ENCODE measurements at regions not wholly inside any gene's neighbourhood (a gene's known extent, or its start where the extent isn't known, plus 50 kb on each side); places are given as distances from the start of the nearest gene placed in this dataset.

DNA sequence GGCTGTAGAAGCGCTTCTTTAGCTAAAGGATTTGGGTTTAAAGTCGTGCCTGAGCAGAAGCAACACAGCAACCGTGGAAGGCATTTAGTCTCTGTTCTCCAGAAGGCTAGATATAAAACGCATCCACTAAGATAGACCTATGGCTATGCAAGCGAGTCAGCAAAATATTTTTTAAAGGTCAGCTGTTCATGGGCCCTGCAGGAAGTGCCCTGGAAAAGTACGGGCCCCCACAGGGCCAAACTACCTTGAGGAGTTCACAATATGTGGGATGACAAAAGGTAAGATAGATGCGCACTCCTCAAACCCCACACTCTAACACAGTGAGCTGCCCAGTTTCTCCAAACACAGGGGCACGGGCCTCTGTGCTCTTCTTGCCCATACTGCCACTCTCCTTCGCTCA, 261.6 kb downstream of the VPS13C start:
- DNase-seq: no peak

DNA sequence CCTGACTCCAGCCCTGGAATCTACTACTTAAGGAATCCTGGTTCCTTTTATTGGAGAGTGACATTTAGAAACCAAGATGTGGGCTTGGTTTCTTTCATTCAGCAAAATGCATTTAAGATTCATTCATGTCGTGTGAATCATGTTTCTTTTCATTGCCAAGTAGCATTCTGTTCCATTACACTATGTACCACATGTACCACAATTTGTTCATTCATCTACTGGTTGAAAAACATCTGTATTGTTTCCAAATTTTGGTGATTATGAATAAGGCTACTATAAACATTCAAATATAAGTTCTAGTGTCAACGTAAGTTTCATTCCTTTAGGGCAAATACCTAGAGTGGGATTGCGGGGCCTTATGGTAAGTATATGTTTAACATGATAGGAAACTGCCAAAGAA, 264.2 kb downstream of the VPS13C start:
- no peak for DNase-seq

DNA sequence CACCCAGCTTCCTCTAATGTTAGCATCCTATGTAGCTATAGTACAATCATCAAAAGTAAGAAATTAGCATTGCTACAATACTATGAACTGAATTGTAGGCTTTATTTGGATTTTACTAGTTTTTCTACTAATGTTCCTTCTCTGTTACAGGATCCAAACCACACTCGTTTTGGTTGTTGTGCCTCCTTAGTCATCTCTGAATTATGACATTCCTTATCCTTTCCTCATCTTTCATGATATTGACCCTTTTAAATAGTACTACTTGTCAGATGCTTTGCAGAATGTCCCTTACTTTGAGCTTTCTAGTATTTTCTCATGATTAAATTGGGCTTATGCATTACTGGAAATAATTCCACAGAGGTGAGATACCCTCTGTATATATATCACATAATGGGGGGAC, 265.4 kb downstream of the VPS13C start:
- DNase-seq: no peak

DNA sequence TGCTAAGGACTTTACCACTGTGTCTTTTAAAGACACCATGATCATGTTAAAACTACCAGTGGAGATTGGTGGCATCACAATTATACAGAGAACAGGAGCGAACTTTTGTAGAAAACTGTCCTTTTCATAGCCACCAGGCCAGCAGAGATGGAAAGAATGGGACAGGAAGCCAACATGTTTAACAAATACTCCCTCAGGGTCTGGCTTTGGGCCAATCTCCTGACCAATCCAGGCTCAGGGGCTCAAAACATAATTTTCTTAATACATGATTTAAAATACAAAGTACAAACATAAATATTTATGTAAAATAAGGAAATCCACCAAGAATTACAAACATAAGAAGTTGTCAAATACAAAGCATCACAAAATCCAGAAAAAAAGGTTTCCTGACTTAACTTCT, 266.0 kb downstream of the VPS13C start:
- no peak for DNase-seq

DNA sequence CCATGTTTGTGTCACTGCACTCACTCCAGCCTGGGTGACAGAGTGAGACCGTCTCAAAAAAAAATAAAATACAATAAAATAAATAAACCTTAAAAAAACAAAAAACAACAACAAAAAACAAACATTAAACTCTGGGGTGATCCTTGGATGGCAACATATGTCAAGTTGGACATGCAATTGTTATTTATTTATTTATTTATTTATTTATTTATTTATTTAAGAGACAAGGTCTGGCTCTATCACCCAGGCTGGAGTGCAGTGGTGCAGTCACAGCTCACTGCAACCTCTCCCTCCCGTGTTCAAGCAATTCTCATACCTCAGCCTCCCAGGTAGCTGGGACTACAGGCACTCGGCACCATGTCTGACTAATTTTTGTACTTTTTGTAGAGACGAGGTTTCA, 275.5 kb downstream of the VPS13C start:
- DNase-seq: no peak

DNA sequence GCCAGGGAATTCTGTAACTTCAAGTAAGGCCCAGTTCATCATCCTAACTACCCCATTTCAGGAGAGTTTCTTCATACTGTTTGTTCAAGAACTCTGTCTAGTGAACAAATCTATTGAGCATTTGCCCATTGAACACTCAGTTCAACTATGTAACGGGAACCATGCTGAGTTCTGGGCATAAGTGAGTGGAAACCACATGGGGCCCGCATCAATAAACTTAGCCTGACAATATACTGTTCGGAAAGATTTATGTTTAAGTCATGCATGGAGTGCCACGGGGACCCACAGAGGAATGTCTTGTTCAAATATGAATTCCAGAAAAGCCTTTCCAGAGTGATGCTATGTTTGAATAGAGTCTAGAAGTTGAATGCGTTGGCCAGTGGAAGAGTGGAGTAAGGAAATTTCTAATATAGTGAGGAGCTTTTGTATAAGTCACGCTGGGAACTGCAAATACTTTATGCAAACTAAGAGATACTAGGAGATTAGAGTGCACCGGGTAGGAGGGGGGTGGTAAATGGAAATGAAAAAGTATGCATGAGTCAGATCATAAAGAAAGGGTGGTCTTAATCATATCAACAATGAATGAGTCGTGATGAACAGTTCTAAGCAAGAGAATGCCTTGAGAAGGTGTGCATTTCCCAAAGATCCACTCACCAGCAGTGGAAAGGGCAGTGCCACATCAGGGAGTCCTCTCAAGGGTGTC, 279.8 kb downstream of the VPS13C start:
- DNase-seq: peak; percentile 5

DNA sequence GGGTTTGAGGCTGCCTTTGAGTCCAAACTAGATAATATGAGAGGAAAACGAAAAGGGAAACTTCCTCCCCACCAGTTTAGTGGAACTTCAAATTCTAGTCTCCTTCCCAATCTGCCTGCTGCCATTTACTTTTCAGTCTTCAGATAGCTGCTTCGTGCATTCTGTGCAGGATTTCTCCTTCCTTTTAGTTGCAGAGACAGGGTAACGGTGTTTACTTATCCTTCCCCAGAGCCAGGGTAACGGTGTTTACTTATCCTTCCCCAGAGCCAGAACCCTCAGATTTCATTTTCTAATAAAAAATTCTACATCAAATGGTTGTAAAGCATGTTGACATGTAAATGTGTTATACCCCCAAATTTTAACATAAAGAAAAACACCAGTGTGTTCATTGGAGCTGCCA, 282.6 kb downstream of the VPS13C start:
- no peak for DNase-seq

DNA sequence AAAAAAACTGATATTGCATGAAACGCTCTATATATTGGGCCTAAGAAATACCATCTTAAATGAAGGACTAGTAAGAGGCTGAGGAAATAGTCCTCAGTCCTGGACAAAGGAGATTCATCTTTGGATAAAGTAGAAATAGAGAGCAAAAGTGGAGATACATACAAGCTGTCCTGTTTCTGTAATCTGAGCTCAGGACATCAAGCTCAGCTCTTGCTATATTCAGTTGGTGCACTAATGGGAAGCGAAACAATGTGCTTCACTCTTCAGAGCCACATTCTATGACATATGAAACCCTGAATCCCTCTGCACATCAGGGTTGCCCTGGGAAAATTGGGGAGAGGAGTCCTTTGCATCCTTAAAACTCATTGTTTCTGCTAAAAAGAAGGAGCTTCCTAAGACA, 290.7 kb downstream of the VPS13C start:
- no peak for DNase-seq

DNA sequence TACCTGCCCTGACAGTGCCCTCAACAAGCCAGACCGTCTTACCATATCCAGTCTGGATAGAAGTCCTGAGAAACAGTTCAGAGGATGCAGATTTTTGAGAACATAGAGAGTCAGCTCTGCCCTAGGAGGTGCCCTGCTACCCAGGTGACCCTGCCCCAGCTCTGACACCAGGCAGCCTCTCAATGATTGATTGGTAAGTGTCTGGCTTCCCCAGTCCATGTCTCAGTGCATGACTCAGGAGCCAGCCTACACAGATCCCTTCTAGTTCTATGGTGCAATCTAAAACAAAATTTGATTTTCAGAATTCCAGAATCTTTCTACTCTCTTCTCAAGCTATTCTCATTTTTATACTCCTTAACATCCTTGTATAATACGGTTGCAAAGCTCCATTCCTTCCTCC, 292.1 kb downstream of the VPS13C start:
- DNase-seq: no peak

DNA sequence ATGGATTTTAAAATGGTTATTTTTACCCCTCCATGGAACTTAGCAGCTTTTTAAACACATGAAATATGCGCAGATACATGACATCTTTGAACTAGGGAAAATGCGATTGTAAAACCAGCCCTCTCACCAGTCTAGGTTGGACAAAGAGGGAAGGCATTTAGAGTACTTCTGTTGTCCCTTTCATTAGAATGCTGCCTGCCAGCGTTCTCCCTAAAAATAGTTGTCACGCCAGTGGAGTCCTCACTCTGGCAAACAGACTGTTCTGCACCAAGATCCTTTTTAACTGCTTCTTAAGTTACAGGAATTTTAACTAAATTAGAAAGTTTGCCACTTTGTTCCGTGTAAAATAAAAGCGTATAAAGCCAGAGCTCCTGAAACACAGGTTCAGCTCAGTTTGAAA, 295.3 kb downstream of the VPS13C start:
- DNase-seq: no peak

DNA sequence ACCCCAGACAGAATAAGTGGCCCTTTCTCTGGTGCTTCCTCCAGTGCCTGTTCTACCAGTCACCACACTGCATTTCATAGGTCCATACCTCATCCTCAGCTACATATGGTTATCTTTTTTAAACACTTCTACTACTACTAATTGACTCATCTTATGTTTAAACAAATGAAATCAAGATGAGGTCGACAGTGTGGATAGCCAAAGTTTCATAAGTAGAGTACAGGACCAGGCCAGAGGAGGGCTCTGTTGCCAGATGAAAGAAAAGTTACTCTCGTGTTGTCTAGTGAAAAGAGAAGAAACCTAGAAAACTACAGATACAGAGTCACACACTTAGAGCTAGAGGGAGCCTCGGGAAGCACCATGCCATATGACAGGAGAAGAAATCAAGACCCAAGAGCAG, 296.1 kb downstream of the VPS13C start:
- no peak for DNase-seq

DNA sequence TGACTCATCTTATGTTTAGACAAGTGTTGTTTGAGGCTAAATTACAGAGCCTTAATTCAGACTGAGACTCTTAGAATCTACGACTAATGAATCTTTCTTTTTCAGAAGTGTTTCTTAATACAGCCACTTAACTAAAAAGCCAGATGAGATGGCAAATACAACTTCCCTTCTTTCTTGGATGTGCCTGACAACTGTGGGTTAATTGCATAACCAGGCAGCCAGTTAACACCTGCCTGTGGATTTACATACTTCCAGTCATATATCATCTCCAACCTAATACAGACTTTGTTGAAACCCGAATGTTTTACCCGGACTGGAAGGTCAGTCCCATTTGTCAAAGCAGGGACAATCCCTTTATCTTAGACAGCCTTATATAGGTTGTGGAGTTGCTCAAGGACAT, 297.6 kb downstream of the VPS13C start:
- DNase-seq: no peak

DNA sequence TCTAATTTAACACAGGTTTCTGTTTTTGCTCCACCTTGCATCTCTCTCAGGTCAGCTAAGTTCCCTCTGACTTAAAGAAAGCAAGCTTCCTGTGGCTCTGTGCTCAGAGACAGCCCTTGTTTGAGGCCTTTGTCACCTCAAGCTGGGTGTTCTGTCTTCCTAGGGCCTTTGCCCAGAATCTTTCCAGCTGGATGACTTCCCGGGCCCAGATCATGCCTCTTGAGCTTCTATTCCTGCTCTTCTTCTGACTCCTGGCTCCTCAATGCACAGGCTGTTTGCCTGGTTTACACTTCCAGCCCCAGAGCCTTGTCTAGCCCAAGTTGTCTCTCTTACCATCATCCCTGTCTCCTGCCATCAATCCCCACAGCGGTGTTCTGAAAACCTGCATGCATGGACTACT, 300.6 kb downstream of the VPS13C start:
- DNase-seq: no peak

DNA sequence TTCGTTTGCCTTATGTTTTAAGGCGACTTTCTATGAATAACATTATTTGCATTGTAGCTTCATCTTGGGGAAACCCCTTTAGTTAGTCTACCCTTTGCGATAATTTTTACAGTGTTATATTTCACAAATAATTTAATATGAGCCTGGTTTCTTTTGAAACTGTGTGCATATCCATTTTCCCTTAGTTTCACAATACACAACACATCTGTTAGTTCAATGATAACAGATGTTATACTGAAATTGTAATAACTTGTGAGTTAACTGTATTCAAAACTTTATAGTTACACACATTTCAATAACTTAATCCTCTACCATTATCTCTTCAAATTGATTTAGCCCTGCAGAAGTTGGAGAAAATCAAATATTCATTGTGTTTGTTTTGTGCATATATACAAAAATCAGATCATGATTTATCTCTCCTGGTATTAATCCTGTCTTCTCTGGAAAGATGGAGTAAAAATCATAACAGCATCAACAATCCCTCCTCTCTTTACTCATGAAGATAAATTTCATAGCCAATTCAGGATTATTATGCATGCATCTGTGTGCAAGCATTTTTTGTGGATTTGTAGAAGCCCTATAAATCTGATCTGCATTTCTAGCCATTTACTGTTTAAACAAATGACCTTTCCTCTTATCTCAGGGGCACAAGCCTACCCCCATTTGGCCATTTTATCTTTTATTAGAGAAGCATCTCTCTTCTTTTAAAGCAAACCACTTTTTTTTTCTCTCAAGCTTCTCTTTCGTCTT, 304.0 kb downstream of the VPS13C start:
- DNase-seq: no peak

DNA sequence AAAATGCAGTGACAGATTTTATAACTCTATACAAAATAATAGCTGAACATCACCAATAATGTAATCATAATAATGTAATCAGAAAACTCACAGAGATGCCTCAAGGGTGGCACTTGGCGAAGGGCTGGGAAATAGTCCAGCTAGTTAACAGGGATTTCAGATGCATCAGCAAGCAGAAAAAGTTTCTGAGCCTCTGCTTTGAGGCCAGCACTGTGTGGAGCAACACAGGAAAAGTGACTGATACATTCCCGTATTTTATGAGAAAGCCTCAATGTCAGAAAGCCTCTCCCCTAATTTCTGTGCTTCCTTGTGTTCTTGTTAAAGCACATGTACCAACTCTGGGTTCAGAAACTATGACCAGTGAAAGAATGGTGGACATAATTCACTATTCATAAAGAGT, 304.8 kb downstream of the VPS13C start:
- DNase-seq: no peak

DNA sequence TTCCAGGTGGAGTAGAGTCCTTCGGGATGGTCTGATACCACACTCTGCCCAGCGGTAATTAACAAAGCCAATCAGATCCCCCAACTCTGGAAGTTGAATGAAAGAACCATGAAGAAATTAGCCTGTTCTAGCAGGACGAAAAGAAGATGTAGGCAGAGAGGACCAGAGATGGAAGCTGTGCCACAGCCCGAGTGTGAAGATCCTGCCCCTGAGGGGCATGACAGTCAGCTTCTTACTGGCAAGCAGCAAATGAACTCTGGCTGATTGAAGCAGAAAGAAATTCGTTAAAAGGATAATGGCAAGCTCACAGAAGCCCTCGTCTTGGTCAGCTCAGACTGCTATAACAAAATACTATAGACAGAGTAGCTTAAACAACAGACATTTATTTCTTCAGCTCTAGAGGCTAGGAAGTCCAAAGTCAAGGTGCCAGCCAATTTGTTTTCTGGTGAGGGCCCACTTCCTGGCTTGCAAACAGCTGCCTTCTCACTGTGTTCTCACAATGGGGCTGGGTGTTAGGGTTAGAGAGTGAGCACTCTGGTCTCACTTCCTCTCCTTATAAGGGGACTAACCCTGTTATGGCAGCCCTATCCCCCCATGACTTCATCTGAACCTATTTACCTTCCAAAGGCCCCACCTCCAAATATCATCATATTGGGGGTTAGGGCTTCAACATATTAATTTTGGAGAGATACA, 307.1 kb downstream of the VPS13C start:
- no peak for DNase-seq

DNA sequence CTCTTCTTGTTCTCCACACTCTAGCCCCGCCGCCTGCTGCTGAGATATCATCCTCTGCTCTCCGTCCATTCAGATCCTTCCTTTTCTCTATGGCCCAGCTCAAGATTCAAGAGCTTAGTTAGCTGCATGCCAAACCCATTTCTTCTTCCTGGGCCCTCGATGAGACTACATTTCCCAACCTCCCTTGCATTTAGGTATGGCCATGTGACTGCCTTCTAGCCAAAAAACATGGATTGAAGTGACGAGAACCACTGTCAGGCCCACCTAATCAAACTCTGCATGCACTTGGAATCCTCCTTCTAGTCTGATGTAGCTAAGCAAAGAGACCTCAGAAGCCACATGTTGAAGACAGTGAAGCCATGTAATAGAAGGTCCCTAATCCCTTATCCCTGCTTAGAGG, 308.2 kb downstream of the VPS13C start:
- no peak for DNase-seq

DNA sequence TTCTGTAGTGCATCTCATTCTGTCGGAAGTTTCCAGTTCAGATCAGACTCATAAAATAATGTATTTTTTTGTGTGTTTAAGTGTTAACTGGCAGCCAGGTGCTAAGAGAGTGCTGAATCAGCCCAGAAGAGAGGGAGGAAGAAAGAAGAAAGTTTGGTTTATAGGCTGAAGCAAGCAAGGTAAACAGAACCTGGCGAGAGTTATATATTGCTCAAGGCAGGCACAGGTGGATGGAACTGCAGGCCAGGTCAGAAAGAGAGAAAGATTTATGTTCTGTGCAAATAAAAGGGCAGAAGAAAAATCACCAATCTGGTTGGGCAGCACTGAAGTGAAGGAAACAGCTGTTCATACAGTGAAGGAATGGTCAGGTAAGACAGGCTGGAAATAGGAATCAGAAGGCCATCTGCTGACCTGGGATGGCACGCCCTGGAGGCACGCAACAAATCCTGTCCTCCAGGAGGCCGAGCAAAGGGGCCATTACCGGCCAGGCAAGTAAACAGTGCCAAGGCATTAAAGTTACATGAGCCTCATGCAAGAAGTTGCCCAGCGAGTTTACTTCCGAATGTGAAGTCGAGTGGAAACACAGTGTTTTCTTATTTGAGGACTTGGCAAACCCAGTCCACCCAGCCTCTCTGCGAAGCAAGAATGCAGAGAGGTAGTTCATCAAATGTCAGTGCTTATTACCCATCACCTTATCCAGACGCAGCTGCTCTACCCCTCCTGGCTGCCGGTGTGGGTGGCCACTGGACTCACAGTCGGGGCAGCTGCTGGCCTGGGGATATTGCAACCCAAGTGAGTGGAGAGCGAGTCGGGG, 309.8 kb downstream of the VPS13C start:
- peak; percentile 72 for DNase-seq

DNA sequence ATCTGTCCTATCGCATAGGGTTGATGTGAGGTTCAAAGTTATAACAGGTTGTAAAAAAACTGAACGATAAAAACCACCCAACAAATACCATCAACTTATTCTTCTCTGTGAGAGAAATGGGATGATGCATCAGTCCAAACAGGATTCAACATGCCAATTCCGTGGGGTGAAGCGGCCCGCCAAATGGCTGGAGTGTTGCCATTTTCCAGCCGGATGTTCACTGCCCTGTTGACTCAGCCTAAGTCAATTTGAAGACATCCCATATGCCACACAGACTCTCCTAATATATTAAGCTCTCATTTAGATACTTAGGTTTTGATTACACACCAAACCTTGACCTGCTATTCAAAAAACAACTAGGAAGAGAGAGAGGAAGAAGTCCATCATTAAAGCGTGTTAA, 311.1 kb downstream of the VPS13C start:
- DNase-seq: no peak

DNA sequence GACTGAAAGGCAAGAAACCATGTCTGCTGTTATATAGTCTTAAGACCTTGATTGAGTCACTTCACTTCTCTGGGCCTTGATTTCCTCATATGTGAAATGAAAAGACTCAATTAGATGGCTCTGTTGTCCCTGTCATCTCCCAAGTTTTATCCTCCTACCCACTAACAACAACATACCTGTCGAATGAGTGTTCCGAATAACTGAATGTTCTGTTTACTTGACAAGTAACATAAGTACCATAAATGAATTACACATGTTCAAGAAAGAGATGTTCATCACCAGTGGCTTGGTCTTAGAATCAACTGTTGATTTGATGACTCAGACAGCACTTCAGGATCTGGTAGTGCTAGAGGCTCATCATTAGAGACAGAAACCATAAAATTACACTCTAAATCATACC, 311.7 kb downstream of the VPS13C start:
- DNase-seq: no peak

DNA sequence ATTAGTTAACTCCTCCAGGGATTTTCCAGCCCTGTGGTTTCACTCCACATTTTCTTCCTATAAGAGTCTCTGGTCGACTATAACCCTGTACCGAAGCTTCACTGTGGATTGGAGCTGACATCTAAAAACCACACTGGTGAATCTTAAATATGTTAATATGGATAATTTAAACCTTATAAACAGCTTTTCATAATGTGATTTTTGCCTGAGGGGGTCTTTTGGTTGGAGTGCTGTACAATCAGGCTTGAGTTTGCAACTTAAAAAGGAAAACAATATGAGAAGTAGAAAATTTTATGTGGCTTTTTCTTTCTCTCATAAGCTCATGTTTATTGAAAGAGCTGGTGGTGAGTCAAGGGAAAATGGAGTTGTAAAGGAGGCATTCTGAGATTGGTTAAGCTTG, 313.7 kb downstream of the VPS13C start:
- DNase-seq: no peak

DNA sequence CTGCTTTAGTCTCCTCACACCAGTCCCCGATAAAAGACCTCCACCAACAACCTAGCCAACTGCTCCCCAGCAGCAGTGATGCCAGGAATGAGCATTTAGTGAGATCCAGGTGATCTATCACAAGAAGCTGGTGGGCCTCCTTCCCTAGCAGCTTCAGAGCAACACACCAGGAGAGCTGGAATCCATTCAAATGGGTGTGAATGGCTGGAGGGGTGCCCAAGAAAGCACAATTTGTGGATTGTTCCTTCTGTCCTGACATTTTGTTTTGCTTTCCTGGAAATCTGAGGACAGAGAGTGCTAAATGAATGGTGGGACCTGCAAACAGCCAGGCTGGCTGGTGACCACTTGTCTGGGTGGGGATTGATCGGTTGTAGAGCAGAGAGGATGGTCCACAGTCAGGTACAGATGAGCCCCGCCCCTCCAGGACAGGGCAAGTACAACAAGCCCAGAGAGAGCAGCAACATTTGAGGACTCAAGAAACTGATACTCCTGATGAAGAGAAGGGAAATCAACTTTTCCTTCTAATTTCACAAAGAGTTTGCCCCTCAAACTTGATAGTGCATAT, 316.8 kb downstream of the VPS13C start:
- DNase-seq: no peak

DNA sequence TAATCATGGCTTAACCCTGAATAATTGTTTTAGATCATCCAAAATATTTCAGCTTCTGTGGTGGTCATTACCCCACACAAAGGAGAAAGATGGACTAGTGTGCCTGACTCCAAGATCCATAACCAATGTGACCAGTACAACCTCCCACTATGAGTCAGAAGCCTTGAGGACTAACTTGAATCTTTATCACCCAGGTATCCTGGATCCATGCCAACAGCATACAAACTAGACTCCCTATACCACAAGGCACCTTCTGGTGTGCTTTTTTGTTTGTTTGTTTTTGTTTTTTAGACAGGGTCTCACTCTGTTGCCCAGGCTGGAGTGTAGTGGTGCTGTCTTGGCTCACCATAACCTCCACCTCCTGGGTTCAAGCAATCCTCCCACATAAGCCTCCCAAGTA, 317.7 kb downstream of the VPS13C start:
- DNase-seq: no peak

All from NCI-H146 (cell line).